GM23338 (cell line): ENCODE measurements at regions not wholly inside any gene's neighbourhood (a gene's known extent, or its start where the extent isn't known, plus 50 kb on each side); places are given as distances from the start of the nearest gene placed in this dataset.

ENCODE experiments used
- ETS1 ChIP-seq: IDR thresholded peaks from 2 replicates; pipeline ENCODE4 v1.6.1; 2016; ENCODE audit warnings: antibody characterized with exemption
- NANOG ChIP-seq: IDR thresholded peaks from 2 replicates; pipeline ENCODE4 v1.6.1; 2016; ENCODE audit warnings: antibody characterized with exemption, borderline replicate concordance
- POLR2AphosphoS5 ChIP-seq: IDR thresholded peaks from 2 replicates; pipeline ENCODE4 v1.6.1; 2016; ENCODE audit warnings: antibody characterized with exemption, low read depth
- STAT1 ChIP-seq: IDR thresholded peaks from one replicate; pipeline ENCODE4 v1.6.1; 2016; ENCODE audit warnings: antibody characterized with exemption; ENCODE audit not compliant: unreplicated experiment
- ZNF462 ChIP-seq: fragments of 250-450 bp; sonication (Bioruptor Pico); IDR thresholded peaks from 2 replicates; pipeline ENCODE4 v1.5.0; 2020; ENCODE audit warnings: mild to moderate bottlenecking, moderate library complexity
- TF ChIP-seq, protein P1 (sequence below): IDR thresholded peaks from one replicate; pipeline ENCODE4 v1.6.1; 2018; ENCODE audit warnings: antibody characterized with exemption; ENCODE audit not compliant: unreplicated experiment

DNA sequence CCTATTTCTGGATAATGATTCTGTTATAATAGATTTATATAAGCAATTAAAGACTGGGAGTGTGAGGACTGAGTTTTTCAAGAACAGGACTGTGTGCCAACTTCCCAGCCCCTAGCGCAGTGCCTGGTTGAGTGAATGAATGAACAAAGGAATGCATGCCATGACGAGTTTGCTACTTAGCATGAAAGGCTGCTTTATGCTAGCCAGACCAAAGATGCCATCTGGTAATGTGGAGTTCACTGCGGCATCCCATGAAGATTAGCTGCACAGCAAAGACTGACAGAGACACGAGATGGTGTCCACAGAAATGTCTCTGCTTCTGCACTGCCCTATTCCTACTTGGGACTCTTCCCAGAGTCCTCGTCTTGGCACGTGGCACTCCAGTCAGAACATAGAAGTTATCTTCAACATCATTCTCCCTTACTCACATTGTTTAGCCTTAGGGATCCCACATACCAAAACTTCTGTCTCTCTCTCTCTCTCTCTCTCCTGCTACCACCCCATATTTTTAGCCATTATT is 283.9 kb upstream of the CTNNB1 start (continued):
- TF ChIP-seq, protein P1, sequence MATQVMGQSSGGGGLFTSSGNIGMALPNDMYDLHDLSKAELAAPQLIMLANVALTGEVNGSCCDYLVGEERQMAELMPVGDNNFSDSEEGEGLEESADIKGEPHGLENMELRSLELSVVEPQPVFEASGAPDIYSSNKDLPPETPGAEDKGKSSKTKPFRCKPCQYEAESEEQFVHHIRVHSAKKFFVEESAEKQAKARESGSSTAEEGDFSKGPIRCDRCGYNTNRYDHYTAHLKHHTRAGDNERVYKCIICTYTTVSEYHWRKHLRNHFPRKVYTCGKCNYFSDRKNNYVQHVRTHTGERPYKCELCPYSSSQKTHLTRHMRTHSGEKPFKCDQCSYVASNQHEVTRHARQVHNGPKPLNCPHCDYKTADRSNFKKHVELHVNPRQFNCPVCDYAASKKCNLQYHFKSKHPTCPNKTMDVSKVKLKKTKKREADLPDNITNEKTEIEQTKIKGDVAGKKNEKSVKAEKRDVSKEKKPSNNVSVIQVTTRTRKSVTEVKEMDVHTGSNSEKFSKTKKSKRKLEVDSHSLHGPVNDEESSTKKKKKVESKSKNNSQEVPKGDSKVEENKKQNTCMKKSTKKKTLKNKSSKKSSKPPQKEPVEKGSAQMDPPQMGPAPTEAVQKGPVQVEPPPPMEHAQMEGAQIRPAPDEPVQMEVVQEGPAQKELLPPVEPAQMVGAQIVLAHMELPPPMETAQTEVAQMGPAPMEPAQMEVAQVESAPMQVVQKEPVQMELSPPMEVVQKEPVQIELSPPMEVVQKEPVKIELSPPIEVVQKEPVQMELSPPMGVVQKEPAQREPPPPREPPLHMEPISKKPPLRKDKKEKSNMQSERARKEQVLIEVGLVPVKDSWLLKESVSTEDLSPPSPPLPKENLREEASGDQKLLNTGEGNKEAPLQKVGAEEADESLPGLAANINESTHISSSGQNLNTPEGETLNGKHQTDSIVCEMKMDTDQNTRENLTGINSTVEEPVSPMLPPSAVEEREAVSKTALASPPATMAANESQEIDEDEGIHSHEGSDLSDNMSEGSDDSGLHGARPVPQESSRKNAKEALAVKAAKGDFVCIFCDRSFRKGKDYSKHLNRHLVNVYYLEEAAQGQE = no peak
- no peak for TF ChIP-seq STAT1
- no peak for TF ChIP-seq ZNF462 (CRISPR knock-in tag)
- no peak for TF ChIP-seq ETS1
- no peak for TF ChIP-seq NANOG
- TF ChIP-seq POLR2AphosphoS5 = no peak
